Kidney epithelial cell (primary cell): ENCODE measurements at regions not wholly inside any gene's neighbourhood (a gene's known extent, or its start where the extent isn't known, plus 50 kb on each side); places are given as distances from the start of the nearest gene placed in this dataset.
"Not testable (repeated sequence)": the region's sequence is repeated elsewhere in the genome, so short reads cannot be mapped to it uniquely, and the experiment has no call there.

Experiments
- DNase-seq: peaks from one replicate; pipeline ENCODE4 v3.0.0-alpha.2; 2010; ENCODE audit warnings: low read depth
- H3K27me3 ChIP-seq: 2 replicates; pipeline ENCODE4 v1.6.0; 2011; ENCODE audit warnings: low read length; ENCODE audit not compliant: control insufficient read depth, insufficient read depth
- H3K36me3 ChIP-seq: 2 replicates; pipeline ENCODE4 v1.5.1; 2011; ENCODE audit warnings: low read length; ENCODE audit not compliant: control insufficient read depth, insufficient read depth
- H3K4me3 ChIP-seq: 2 replicates; pipeline ENCODE4 v1.5.1; 2011; ENCODE audit warnings: low read depth, mild to moderate bottlenecking, control low read depth, low read length
- CTCF ChIP-seq: IDR thresholded peaks from 2 replicates; pipeline ENCODE4 v1.5.1; 2011; ENCODE audit warnings: mild to moderate bottlenecking, moderate library complexity, low read length, control low read depth, inconsistent platforms; ENCODE audit not compliant: insufficient read depth, poor library complexity, severe bottlenecking

- TF ChIP-seq CTCF: no peak
- Histone ChIP-seq H3K27me3 (no peaks in the 10 kb centered on the region), H3K4me3 (no peak overlapping the region), H3K36me3 (no peaks in the 10 kb centered on the region)
- DNase-seq: no peak
Measured at GRCh38 chr9:104345061-104345460, 159.0 kb upstream of the OR13F1 start.

GRCh38 chr9:104350541-104350940 lies 153.5 kb upstream of the OR13F1 start:
- no peaks in the 10 kb centered on the region for H3K36me3 ChIP-seq

GRCh38 chr9:104351726-104352125 lies 152.3 kb upstream of the OR13F1 start:
- H3K36me3 ChIP-seq: no peaks in the 10 kb centered on the region
- TF ChIP-seq CTCF: no peak
- H3K4me3 ChIP-seq: no peak overlapping the region
- no peak for DNase-seq
- no peaks in the 10 kb centered on the region for H3K27me3 ChIP-seq

More at GRCh38 chr9:104350541-104350940, 153.5 kb upstream of the OR13F1 start:
- no peaks in the 10 kb centered on the region for H3K27me3 ChIP-seq
- DNase-seq: no peak
- no peak overlapping the region for H3K4me3 ChIP-seq
- TF ChIP-seq CTCF: no peak

- Histone ChIP-seq H3K27me3 (no peaks in the 10 kb centered on the region), H3K36me3 (no peaks in the 10 kb centered on the region), H3K4me3 (no peak overlapping the region)
- no peak for DNase-seq
- TF ChIP-seq CTCF: no peak
Measured at GRCh38 chr9:104361207-104361606, 142.9 kb upstream of the OR13F1 start.

GRCh38 chr9:104362912-104363472 lies 141.1 kb upstream of the OR13F1 start:
- Histone ChIP-seq H3K36me3 (no peaks in the 10 kb centered on the region), H3K4me3 (no peak overlapping the region), H3K27me3 (no peaks in the 10 kb centered on the region)
- no peak for DNase-seq
- no peak for TF ChIP-seq CTCF

DNA sequence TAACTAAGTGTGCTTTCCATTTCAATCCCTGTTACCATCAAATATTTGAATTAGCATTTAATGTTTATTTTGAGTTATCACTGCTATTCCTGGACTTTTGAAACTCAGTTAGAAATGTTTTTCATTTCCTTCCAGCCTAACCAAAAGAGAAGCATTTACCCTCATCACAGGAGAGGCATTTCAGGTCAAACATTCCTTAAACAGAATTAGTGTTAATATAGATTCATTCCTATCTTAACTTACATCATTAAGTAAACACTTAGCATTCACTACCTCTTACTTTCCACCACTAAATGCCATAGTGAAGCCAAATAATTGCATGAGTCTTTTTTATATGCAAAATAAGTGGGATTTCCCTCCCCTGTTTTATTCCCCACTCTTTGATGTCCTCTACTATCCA lies 136.6 kb upstream of the OR13F1 start:
- no peak overlapping the region for H3K4me3 ChIP-seq
- DNase-seq: no peak
- no peaks in the 10 kb centered on the region for H3K36me3 ChIP-seq
- TF ChIP-seq CTCF: no peak
- H3K27me3 ChIP-seq: no peaks in the 10 kb centered on the region

- H3K4me3 ChIP-seq, H3K27me3 ChIP-seq, DNase-seq, H3K36me3 ChIP-seq: not testable (repeated sequence)
Measured at GRCh38 chr9:104368318-104368717, 135.7 kb upstream of the OR13F1 start.
